AG10803 (cell line): ENCODE measurements at regions not wholly inside any gene's neighbourhood (a gene's known extent, or its start where the extent isn't known, plus 50 kb on each side); places are given as distances from the start of the nearest gene placed in this dataset.

ENCODE experiments used
- DNase-seq: peaks from one replicate; pipeline ENCODE4 v3.0.0; 2010; ENCODE audit warnings: low read depth
- H3K4me3 ChIP-seq: 2 replicates; pipeline ENCODE4 v1.5.1; 2011; ENCODE audit warnings: mild to moderate bottlenecking, low read length, control low read depth
- CTCF ChIP-seq: conservative IDR thresholded peaks from 2 replicates; pipeline ENCODE4 v1.5.1; 2011; ENCODE audit warnings: mild to moderate bottlenecking, low read length, control low read depth, inconsistent platforms

GRCh38 chr5:58200451-58200850 is 259.4 kb downstream of the PLK2 start:
- TF ChIP-seq CTCF: no peak
- no peak overlapping the region for H3K4me3 ChIP-seq
- DNase-seq: peak; percentile 45

GRCh38 chr5:58199087-58199486 is 260.8 kb downstream of the PLK2 start:
- no peak for DNase-seq
- TF ChIP-seq CTCF: no peak
- H3K4me3 ChIP-seq: no peak overlapping the region

GRCh38 chr5:58198330-58198729 is 261.6 kb downstream of the PLK2 start:
- no peak overlapping the region for H3K4me3 ChIP-seq
- no peak for TF ChIP-seq CTCF
- no peak for DNase-seq

GRCh38 chr5:58197875-58198274 is 262.0 kb downstream of the PLK2 start:
- no peak for DNase-seq
- no peak overlapping the region for H3K4me3 ChIP-seq
- TF ChIP-seq CTCF: no peak

GRCh38 chr5:58191443-58191842 is 268.4 kb downstream of the PLK2 start:
- TF ChIP-seq CTCF: no peak
- no peak for DNase-seq
- no peak overlapping the region for H3K4me3 ChIP-seq

- no peak overlapping the region for H3K4me3 ChIP-seq
- peak; percentile 78 for DNase-seq
- peak; percentile 36 for TF ChIP-seq CTCF
Measured at GRCh38 chr5:58188262-58188651, 271.6 kb downstream of the PLK2 start.

GRCh38 chr5:58187432-58188261 is 272.2 kb downstream of the PLK2 start:
- no peak for TF ChIP-seq CTCF
- no peak overlapping the region for H3K4me3 ChIP-seq
- no peak for DNase-seq
